ENCODE measurements at regions not wholly inside any gene's neighbourhood (a gene's known extent, or its start where the extent isn't known, plus 50 kb on each side); places are given as distances from the start of the nearest gene placed in this dataset.

DNA sequence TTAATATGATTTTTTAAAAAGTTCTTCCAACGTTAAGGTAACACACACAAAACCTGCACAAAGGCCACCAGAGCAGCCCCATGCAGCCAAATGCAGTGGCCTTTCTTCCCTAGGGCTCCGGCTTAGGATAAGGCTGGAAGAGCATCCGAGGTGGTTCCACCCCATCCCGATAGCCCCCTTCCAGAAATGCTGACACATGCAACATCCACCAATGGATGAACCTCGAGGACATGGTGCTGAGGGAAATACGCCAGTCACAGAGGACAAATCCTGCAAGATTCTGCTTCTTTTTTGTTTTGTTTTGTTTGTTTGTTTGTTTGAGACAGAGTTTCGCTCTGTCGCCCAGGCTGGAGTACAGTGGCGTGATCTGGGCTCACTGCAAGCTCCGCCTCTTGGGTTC, 199.3 kb upstream of the NSMCE3 start:
- ChIA-PET CTCF (no interaction called here), POLR2A (no interaction called here)
- no peaks in the 10 kb centered on the region for H3K27me3 ChIP-seq (ENCODE audit: control insufficient read depth, insufficient read depth, low read length)
- TF ChIP-seq, protein P1, sequence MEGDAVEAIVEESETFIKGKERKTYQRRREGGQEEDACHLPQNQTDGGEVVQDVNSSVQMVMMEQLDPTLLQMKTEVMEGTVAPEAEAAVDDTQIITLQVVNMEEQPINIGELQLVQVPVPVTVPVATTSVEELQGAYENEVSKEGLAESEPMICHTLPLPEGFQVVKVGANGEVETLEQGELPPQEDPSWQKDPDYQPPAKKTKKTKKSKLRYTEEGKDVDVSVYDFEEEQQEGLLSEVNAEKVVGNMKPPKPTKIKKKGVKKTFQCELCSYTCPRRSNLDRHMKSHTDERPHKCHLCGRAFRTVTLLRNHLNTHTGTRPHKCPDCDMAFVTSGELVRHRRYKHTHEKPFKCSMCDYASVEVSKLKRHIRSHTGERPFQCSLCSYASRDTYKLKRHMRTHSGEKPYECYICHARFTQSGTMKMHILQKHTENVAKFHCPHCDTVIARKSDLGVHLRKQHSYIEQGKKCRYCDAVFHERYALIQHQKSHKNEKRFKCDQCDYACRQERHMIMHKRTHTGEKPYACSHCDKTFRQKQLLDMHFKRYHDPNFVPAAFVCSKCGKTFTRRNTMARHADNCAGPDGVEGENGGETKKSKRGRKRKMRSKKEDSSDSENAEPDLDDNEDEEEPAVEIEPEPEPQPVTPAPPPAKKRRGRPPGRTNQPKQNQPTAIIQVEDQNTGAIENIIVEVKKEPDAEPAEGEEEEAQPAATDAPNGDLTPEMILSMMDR (IDR thresholded peaks at IDR 0.05; ENCODE audit: low read depth, low read length): no peak
- no peak for DNase-seq (ENCODE audit: low read depth, low spot score)
- H3K9me3 ChIP-seq (ENCODE audit: control insufficient read depth, insufficient read depth, low read length): no peaks in the 10 kb centered on the region; the same call in 1 of the 2 replicates
- H3K4me3 ChIP-seq (ENCODE audit: low read depth, low read length): no peak overlapping the region
- H3K27ac ChIP-seq (ENCODE audit: low read depth, low read length): no peak overlapping the region

DNA sequence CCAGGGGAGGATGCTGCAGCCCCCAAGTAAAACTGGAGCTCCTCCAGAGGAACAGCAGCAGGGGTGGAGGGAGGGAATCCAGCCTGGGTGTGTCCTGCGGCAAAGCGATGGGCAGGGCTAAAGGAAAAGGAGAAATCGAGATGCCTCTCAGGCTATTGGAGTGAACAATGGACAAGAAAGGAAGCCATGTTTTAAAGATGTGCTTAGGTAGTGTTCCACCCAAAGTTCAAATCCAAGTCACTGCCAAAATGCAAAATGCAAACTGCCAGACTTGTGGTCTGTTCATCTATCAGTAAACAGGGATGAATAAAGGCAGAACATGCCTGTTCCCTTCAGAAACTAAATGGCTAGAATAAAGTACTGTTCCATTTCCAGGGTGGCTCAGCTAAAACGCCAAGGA, 197.5 kb upstream of the NSMCE3 start:
- Histone ChIP-seq H3K27ac (ENCODE audit: low read depth, low read length) (no peak overlapping the region), H3K4me3 (ENCODE audit: low read depth, low read length) (no peak overlapping the region), H3K9me3 (ENCODE audit: control insufficient read depth, insufficient read depth, low read length) (no peaks in the 10 kb centered on the region; the same call in 1 of the 2 replicates), H3K27me3 (ENCODE audit: control insufficient read depth, insufficient read depth, low read length) (no peaks in the 10 kb centered on the region)
- CTCF ChIA-PET: no interaction called here
- TF ChIP-seq, protein P1 (IDR thresholded peaks at IDR 0.05; ENCODE audit: low read depth, low read length): no peak
- POLR2A ChIA-PET: no interaction called here
- no peak for DNase-seq (ENCODE audit: low read depth, low spot score)

DNA sequence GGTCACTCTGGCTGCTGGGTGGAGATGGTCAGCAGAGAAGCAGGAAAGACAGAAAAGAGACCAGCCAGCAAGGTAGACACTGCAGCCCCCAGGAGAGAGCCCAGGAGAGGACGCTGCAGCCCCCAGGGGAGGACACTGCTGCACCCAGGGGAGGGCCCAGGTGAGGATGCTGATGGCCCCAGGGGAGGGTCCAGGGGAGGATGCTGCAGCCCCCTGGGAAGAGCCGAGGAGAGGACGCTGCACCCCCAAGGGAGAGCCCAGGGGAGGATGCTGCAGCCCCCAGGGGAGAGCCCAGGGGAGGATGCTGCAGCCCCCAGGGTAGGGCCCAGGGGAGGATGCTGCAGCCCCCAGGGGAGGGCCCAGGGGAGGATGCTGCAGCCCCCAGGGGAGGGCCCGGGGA, 196.7 kb upstream of the NSMCE3 start:
- TF ChIP-seq, protein P1 (IDR thresholded peaks at IDR 0.05; ENCODE audit: low read depth, low read length): no peak
- no peak overlapping the region for H3K27ac ChIP-seq (ENCODE audit: low read depth, low read length)
- DNase-seq (ENCODE audit: low read depth, low spot score): no peak
- no peak overlapping the region for H3K4me3 ChIP-seq (ENCODE audit: low read depth, low read length)
- CTCF ChIA-PET: no interaction called here
- POLR2A ChIA-PET: no interaction called here
- no peaks in the 10 kb centered on the region; the same call in 1 of the 2 replicates for H3K9me3 ChIP-seq (ENCODE audit: control insufficient read depth, insufficient read depth, low read length)
- H3K27me3 ChIP-seq (ENCODE audit: control insufficient read depth, insufficient read depth, low read length): no peaks in the 10 kb centered on the region

DNA sequence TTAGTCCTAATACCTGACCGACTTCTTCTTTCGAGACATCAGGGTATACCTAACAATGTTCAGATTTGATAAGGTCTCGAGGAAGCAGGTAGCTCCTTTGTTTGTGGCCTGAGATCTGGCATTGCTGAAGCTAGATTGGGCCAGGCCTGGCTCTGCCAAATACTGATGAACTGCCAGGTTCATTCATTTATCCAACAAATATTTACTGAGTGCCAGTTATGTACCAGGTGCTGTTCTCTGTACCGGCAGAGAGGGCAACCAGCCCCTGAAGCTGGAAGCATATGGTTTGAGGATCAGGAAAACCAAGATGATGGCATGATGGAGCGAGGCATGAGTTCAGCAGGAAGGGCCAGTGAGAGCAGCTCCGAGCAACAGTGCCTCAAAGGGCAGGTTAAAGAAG, 196.2 kb upstream of the NSMCE3 start:
- no peak for DNase-seq (ENCODE audit: low read depth, low spot score)
- ChIA-PET POLR2A (no interaction called here), CTCF (no interaction called here)
- Histone ChIP-seq H3K4me3 (ENCODE audit: low read depth, low read length) (no peak overlapping the region), H3K9me3 (ENCODE audit: control insufficient read depth, insufficient read depth, low read length) (no peaks in the 10 kb centered on the region; the same call in 1 of the 2 replicates), H3K27me3 (ENCODE audit: control insufficient read depth, insufficient read depth, low read length) (no peaks in the 10 kb centered on the region), H3K27ac (ENCODE audit: low read depth, low read length) (no peak overlapping the region)
- TF ChIP-seq, protein P1 (IDR thresholded peaks at IDR 0.05; ENCODE audit: low read depth, low read length): no peak

DNA sequence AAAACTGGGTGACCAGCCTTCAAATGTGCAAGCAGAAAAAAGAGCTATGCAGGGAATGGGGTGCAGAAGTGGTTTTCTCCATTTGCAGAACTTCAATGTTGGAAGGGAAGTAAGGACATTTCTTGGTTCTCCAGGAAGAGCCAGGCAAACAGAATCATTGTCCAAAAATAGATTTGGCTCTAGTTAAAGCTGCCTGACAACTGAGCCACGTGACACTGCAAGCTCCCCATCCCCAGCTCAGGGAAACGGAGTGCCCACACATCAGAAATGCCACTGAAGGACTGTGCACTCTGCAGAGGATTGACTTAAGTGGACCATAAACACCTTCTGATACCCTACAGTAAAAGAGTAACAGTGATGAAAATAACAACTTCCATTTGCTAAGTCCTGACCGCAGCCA, 195.6 kb upstream of the NSMCE3 start:
- no peak for DNase-seq (ENCODE audit: low read depth, low spot score)
- no peak overlapping the region for H3K4me3 ChIP-seq (ENCODE audit: low read depth, low read length)
- no peak overlapping the region for H3K27ac ChIP-seq (ENCODE audit: low read depth, low read length)
- H3K9me3 ChIP-seq (ENCODE audit: control insufficient read depth, insufficient read depth, low read length): no peaks in the 10 kb centered on the region; the same call in 1 of the 2 replicates
- ChIA-PET POLR2A (no interaction called here), CTCF (no interaction called here)
- no peaks in the 10 kb centered on the region for H3K27me3 ChIP-seq (ENCODE audit: control insufficient read depth, insufficient read depth, low read length)
- TF ChIP-seq, protein P1 (IDR thresholded peaks at IDR 0.05; ENCODE audit: low read depth, low read length): no peak
